IgD-negative memory B cell (primary cell): ENCODE measurements at regions not wholly inside any gene's neighbourhood (a gene's known extent, or its start where the extent isn't known, plus 50 kb on each side); places are given as distances from the start of the nearest gene placed in this dataset.
"Not testable (repeated sequence)": the region's sequence is repeated elsewhere in the genome, so short reads cannot be mapped to it uniquely, and the experiment has no call there.

ENCODE experiments used
- H3K27ac Mint-ChIP-seq, 3 donors: one replicate each; pipeline ENCODE4 v1.8.0; 2020 to 2022; ENCODE audit warnings: mild to moderate bottlenecking in 3 of 3, mixed read lengths in 3 of 3, moderate library complexity in 1 of 3
- H3K27me3 Mint-ChIP-seq: one replicate; pipeline ENCODE4 v1.8.0; 2021; ENCODE audit warnings: mixed read lengths
- H3K36me3 Mint-ChIP-seq: one replicate; pipeline ENCODE4 v1.8.0; 2020; ENCODE audit warnings: mild to moderate bottlenecking, mixed read lengths
- H3K4me1 Mint-ChIP-seq, 3 donors: one replicate each; pipeline ENCODE4 v1.8.0; 2020 to 2022; ENCODE audit warnings: mixed read lengths in 3 of 3, mild to moderate bottlenecking in 1 of 3
- H3K4me3 Mint-ChIP-seq, 4 donors: one replicate each; pipeline ENCODE4 v1.8.0; 2020 to 2022; ENCODE audit warnings: mild to moderate bottlenecking in 4 of 4, mixed read lengths in 4 of 4, moderate library complexity in 3 of 4
- H3K9me3 Mint-ChIP-seq, 3 donors: one replicate each; pipeline ENCODE4 v1.8.0; 2020 to 2021; ENCODE audit warnings: mixed read lengths in 3 of 3, mild to moderate bottlenecking in 1 of 3

DNA sequence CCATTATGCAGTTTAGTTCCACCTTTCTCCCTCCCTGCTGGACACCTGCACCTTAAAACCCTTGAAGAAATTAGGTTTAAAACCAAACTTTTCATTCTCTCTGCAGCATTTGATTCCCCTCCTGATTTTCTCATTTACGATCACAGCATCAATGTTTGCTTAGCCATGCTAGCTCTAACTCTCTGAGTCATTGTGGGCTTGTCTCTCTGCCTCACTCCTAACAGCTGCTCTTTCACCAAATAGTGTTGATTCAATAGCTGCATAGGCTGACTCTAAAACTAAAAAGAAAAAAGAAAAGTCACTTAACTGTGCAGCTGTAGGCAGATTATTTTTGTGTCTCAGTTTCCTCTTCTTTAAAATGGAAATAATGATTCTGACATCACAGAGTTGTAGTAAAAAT is 1124.9 kb downstream of the DIAPH3 start:
- H3K4me1 Mint-ChIP-seq: peaks cover 0 to 1% (median 0%) of the 10 kb centered on the region in 3 donors

DNA sequence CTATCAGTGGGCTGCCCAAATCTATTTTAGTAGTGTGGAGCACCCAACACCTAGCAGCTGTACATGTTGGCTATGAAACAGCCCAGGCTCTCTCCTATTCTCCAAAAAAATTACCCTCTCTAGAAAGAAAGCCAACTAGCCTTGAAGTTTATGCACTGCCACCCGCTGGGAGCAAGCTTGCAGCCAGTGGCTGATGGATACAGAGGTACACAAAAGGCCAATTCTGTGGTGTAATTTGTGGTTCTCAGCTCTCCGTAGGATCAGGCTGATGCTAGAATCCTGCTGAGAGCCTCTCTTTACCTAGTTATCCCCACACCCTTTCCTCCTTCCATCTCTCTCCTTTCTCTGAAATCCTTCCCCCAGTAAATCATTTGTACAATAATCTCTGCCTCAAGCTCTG is 1120.7 kb downstream of the DIAPH3 start:
- H3K27ac Mint-ChIP-seq: no peak overlapping the region

More for the DNA sequence above, 1124.9 kb downstream of the DIAPH3 start:
- no peaks in the 10 kb centered on the region for H3K36me3 Mint-ChIP-seq
- no peak overlapping the region for H3K4me3 Mint-ChIP-seq
- peaks cover 0 to 15% (median 7%) of the 10 kb centered on the region in 3 donors for H3K9me3 Mint-ChIP-seq
- H3K27ac Mint-ChIP-seq: no peak overlapping the region
- H3K27me3 Mint-ChIP-seq: no peaks in the 10 kb centered on the region

DNA sequence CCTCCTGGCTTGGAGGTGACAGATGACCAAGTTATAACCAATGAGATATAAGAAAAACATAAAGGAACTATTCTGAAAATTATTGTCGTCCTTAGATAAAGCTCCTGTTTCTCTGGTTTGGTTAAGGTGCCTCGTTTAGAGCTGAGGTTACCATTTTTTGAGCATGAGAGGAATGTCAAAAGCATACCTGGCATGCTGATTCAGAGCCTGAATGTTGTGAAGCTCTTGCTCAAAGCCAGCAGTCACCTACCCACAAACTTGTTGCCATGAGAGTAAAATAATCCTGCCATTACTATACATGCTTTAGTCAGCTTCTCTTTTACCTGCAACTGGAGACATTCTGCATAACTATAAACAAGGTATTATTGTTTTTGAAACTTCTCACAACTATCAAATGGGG is 1116.2 kb downstream of the DIAPH3 start:
- no peak overlapping the region for H3K27ac Mint-ChIP-seq
- peaks cover 0 to 1% (median 0%) of the 10 kb centered on the region in 3 donors for H3K4me1 Mint-ChIP-seq
- no peak overlapping the region for H3K4me3 Mint-ChIP-seq

More for the DNA sequence above, 1120.7 kb downstream of the DIAPH3 start:
- H3K4me1 Mint-ChIP-seq: peaks cover 0 to 1% (median 0%) of the 10 kb centered on the region in 3 donors
- H3K4me3 Mint-ChIP-seq: no peak overlapping the region
- H3K27me3 Mint-ChIP-seq: no peaks in the 10 kb centered on the region
- H3K36me3 Mint-ChIP-seq: no peaks in the 10 kb centered on the region
- H3K9me3 Mint-ChIP-seq: peaks cover 0 to 9% (median 4%) of the 10 kb centered on the region in 3 donors

DNA sequence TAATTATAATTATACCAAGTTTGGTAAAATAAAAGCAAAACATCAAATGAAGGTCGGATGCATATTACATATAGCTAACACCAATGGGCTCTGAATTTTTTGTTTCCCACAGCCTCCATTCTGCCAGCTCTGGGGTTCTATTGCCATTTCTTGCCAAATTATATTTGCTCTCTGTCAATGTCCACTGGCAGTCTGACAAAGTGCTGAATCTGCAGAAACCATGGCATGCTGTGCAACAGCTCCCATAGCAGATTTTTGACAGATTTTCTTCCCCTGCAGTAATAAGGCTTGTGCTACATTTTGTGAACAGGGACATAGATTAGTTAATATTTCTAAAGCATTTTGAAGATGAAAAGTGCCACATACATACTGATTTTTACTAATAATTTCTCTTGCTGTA is 1102.1 kb downstream of the DIAPH3 start:
- Mint-ChIP-seq H3K4me3 (no peak overlapping the region), H3K9me3 (peaks cover 2 to 5% (median 4%) of the 10 kb centered on the region in 3 donors), H3K27me3 (no peaks in the 10 kb centered on the region), H3K4me1 (no peaks in the 10 kb centered on the region), H3K27ac (no peak overlapping the region), H3K36me3 (no peaks in the 10 kb centered on the region)

More for the DNA sequence above, 1116.2 kb downstream of the DIAPH3 start:
- Mint-ChIP-seq H3K36me3 (peaks cover 2% of the 10 kb centered on the region), H3K9me3 (peaks cover 0 to 9% (median 2%) of the 10 kb centered on the region in 3 donors), H3K27me3 (no peaks in the 10 kb centered on the region)

DNA sequence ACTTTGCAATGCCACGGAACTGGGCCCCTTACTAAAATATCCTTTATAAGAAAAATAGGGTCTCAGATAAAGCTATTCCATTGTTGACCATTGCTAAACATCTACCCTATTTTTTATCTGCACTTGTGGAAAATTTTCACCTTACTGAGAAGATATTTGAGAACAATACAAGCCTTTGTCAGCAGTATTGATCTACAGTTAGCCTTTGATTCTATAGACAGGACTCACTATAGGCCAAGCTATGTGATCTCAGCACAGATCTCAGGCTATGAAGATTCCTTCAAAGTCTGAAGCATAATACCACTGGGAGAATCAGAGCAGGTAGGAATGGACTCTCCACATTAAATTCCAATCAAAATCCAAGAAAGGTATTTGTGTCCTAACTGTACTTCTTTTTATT is 1099.7 kb downstream of the DIAPH3 start:
- Mint-ChIP-seq H3K27ac (no peak overlapping the region), H3K9me3 (peaks cover 2 to 4% (median 3%) of the 10 kb centered on the region in 3 donors), H3K4me1 (no peaks in the 10 kb centered on the region), H3K36me3 (no peaks in the 10 kb centered on the region), H3K4me3 (no peak overlapping the region), H3K27me3 (no peaks in the 10 kb centered on the region)

DNA sequence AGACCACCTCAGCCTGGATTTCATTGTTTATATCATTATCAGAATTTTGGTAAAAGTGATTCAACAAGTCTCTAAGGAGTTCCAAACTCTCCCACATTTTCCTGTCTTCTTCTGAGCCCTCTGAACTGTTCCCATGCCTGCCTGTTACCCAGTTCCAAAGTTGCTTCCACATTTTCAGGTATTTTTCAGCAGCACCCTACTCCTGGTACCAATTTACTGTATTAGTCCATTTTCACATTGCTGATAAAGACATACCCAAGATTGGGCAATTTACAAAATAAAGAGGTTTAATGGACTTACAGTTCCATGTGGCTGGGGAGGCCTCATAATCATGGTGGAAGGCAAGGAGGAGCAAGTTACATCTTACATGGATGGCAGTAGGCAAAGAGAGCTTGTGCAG is 1087.3 kb downstream of the DIAPH3 start:
- peaks cover 6 to 21% (median 13%) of the 10 kb centered on the region in 3 donors for H3K9me3 Mint-ChIP-seq
- H3K27me3 Mint-ChIP-seq, H3K4me3 Mint-ChIP-seq, H3K36me3 Mint-ChIP-seq, H3K27ac Mint-ChIP-seq, H3K4me1 Mint-ChIP-seq: not testable (repeated sequence)

DNA sequence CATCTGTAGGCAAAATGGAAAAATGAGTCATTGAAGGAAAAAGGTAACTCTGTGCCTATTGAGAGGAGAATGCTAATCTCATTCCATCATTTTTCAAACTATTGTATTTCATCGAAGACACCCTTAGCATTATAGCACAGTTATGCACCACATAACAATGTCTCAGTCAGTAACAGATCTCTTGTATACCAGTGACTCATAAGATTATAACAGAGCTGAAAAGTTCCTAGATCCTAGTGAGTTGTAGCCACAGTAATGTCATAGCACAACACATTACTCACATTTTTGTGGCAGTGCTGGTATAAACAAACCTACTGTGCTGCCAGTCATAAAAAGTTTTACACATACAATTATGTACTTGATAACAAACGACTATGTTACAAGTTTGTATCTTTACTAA is 1077.6 kb downstream of the DIAPH3 start:
- Mint-ChIP-seq H3K27ac (no peak overlapping the region), H3K36me3 (no peaks in the 10 kb centered on the region), H3K4me1 (peaks cover 0 to 2% (median 0%) of the 10 kb centered on the region in 3 donors), H3K27me3 (no peaks in the 10 kb centered on the region), H3K4me3 (no peak overlapping the region), H3K9me3 (peaks cover 0 to 19% (median 6%) of the 10 kb centered on the region in 3 donors)

DNA sequence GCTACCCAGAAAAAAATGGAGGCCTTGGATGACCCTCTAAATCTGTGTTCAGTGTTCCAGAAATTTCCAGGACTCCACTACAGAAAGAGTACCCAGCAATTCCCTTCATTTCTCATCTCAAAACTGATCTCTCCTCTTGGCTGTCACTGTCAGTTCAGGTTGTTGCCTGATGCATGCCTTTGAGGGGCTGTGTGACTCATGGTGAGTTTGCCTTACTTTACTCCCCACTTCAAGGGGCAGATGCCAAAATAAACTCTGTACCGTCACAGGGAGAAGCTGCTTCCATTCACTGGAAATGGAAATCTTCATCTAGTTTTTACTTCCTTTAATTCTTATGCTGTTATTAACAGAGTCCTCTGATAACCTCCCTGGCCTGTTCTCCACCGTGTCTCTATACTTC is 1075.0 kb downstream of the DIAPH3 start:
- Mint-ChIP-seq H3K27me3 (no peaks in the 10 kb centered on the region), H3K4me1 (no peaks in the 10 kb centered on the region), H3K9me3 (peaks cover 0 to 19% (median 8%) of the 10 kb centered on the region in 3 donors), H3K27ac (no peak overlapping the region), H3K36me3 (no peaks in the 10 kb centered on the region), H3K4me3 (no peak overlapping the region)

DNA sequence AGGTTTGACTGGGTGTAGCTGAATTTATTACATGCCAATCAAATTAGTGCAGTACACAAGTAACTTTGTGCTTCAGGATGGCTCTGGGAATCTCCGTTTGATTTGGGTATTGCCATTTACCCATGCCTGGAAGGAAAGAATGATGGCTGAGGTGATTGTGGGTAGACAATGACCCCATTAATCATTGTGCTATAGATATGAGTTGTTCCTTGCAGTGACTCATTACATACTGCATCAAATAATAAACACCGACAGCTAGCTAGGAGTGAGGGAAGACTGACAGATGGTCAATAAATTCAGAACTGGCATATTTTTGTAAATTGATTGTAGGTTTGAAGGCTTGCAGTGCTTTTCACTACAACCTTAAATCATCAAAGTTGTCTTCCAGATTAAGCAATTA is 1069.5 kb downstream of the DIAPH3 start:
- Mint-ChIP-seq H3K4me3 (no peak overlapping the region), H3K27ac (no peak overlapping the region), H3K27me3 (no peaks in the 10 kb centered on the region), H3K4me1 (no peaks in the 10 kb centered on the region), H3K9me3 (peaks cover 0 to 2% (median 2%) of the 10 kb centered on the region in 3 donors), H3K36me3 (no peaks in the 10 kb centered on the region)

DNA sequence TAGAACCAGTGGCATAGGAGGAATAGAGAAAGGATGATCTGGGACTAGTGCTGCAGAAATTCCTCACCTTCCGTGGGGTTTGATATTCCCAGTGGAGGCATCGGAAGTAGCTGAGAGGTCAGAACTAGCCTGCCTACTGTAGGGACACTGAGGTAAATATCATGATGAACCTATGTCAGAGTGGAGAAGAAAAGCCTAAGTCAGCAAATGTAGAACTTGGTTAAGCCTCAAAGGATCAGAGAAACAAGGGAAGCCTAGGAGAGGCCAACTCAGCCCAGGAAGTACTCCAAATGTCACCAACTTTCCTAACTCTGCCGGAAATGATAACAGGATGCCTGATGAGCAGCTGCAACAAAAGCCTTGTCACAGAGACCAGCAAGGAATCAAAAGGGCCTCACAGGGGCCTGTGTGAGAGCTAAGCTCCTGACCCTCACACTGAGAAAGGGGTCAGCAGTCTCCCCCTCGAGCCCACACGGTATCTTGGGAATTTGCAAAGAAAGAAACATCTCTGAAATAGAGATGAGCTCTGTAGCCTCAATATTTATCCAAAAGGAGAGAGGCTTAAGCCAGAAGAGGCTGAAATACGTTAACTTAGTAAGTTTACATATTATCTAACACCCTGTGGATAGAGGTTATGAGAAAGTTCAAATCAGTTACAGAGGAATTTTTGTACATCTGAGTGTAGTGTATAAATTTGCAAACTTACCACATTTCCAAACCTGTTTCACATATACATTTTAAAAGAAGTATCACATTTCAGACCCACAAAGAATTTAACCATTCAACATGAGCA is 1064.3 kb downstream of the DIAPH3 start:
- no peaks in the 10 kb centered on the region for H3K27me3 Mint-ChIP-seq
- H3K4me1 Mint-ChIP-seq: no peaks in the 10 kb centered on the region
- H3K4me3 Mint-ChIP-seq: no peak overlapping the region
- H3K27ac Mint-ChIP-seq: no peak overlapping the region
- no peaks in the 10 kb centered on the region for H3K36me3 Mint-ChIP-seq
- H3K9me3 Mint-ChIP-seq: peaks cover 0 to 2% (median 2%) of the 10 kb centered on the region in 3 donors

DNA sequence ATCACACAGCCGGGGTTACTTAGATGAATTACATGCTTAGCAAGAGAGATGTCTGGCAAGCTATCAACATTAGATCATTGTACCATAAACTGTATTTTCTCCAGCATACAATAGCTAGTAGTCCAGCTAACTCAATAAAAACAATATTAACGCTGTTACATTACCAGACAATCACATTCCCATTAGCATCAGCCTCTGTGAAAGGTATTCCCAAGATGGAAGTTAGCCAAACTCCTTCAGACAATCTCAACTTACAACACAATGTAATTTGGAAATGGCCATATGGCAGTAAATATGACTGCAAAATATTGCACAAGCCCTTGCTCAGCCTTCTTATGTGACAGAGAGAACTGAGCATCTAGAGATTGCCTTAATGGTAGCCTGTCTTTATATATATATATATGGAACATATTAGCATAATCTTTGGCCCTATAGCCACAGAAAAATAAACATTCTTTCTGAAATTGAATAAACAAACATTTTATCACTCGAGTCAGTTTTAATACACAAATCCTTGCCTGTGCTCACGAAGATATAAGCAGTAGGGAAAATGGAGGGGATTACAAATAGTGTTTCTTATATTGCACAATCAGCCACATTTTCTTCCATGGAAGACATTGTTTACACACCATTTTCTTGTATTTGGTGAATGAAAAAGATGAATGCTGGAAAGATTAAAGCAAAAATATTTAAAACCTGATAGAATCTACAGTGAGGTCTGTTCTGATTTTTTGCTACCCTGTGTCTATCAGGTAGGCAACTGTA is 1060.5 kb downstream of the DIAPH3 start:
- H3K9me3 Mint-ChIP-seq: peaks cover 0 to 13% (median 6%) of the 10 kb centered on the region in 3 donors
- no peaks in the 10 kb centered on the region for H3K27me3 Mint-ChIP-seq
- H3K36me3 Mint-ChIP-seq: no peaks in the 10 kb centered on the region
- H3K4me1 Mint-ChIP-seq: no peaks in the 10 kb centered on the region
- H3K4me3 Mint-ChIP-seq: no peak overlapping the region
- no peak overlapping the region for H3K27ac Mint-ChIP-seq

DNA sequence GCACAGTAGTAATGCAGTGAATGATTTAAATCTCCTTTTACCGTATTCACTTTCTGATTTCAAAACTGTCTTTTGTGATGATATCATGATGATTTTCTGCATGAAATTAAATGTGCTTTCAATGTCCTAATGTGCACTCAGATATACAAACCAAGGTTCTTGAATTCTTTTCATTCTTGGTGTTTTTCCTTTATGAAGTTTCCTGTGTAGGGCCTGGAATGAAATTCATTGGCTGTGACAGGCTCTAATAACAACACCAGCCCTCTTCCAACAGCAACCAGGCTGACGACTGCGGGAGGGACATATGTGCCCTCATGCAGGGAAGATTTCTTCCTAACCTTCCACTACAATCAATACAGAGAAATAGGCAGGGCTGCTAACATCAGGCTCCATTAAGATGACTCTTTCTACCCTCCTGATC is 1052.0 kb downstream of the DIAPH3 start:
- Mint-ChIP-seq H3K27ac (no peak overlapping the region), H3K4me1 (no peaks in the 10 kb centered on the region), H3K27me3 (no peaks in the 10 kb centered on the region)

DNA sequence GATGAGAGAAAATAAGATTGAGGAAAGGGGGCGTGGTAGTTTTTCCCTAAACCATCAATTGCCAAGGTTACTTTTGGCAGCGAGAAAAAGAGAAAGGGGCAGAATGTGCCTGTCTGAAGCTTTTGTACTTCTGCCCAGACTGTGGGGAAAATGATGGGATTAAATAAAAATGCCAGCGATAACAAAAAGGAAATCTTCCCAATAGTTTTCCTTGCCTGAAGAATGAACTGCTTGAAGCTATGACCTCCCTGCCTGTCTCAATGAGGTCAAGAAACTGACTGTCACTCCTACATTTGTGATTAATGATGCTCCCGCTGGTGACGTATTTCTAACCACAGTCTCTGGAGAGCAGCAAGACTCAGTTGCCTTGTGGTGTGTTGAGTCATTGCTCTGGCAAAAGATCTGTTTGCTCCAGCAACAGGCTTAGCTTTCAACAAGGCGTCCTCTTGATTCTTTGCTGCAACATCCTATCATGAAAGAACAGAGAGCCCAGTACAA is 1051.5 kb downstream of the DIAPH3 start:
- Mint-ChIP-seq H3K27me3 (no peaks in the 10 kb centered on the region), H3K27ac (no peak overlapping the region), H3K36me3 (peaks cover 1% of the 10 kb centered on the region), H3K9me3 (peaks cover 0 to 3% (median 3%) of the 10 kb centered on the region in 3 donors), H3K4me3 (no peak overlapping the region), H3K4me1 (no peaks in the 10 kb centered on the region)

More for the DNA sequence above, 1052.0 kb downstream of the DIAPH3 start:
- H3K4me3 Mint-ChIP-seq: no peak overlapping the region
- peaks cover 0 to 5% (median 3%) of the 10 kb centered on the region in 3 donors for H3K9me3 Mint-ChIP-seq
- H3K36me3 Mint-ChIP-seq: peaks cover 1% of the 10 kb centered on the region

DNA sequence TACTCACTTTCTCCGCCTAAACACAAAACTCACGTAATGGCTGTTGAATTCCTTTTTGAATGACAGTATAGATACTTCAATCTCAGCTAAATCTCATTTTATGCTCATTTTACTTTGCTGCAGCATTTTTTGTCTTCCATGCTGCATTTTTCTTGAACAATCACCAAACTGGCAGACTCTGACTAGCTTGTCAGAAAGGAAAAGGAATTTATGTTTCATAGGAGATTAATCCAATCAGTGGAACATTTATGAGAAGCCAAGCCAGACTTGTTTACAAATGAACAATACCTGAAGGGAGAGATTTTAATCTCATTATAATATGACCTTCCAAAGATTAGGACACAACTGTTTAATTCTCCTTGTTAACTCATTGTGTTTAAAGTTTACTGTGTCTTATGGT is 1044.3 kb downstream of the DIAPH3 start:
- Mint-ChIP-seq H3K36me3 (no peaks in the 10 kb centered on the region), H3K27ac (peak overlapping the region in 1 of 3 donors; percentile 35), H3K27me3 (no peaks in the 10 kb centered on the region), H3K9me3 (peaks cover 0 to 3% (median 0%) of the 10 kb centered on the region in 3 donors), H3K4me1 (no peaks in the 10 kb centered on the region), H3K4me3 (no peak overlapping the region)

DNA sequence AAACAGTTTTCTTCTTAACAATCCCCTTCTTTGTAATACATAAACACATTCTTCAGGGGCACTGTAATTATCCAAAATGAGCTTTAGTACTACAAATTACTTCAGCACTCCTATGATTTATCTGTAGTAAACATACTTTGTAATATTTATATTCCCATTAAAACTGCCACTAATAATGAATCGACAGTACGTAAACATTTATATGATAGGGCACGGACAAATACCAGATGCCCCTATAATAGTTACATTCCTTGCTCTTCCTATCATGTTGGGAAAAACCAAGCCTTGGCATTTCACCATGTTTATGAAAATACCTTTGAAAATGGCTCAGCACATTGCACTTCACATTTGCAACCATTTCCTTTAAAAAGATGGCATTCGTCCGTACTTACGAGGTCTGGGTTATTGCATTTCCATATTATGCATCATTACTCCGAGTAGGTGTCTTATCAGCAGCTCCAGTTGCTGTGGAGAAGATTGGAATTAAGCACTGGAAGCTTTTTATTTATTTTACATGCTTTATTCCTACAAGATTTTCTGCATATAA is 1043.4 kb downstream of the DIAPH3 start:
- Mint-ChIP-seq H3K27ac (no peak overlapping the region), H3K4me1 (no peaks in the 10 kb centered on the region), H3K27me3 (no peaks in the 10 kb centered on the region), H3K4me3 (no peak overlapping the region), H3K9me3 (peaks cover 0 to 4% (median 3%) of the 10 kb centered on the region in 3 donors), H3K36me3 (no peaks in the 10 kb centered on the region)
